ENCODE measurements at regions not wholly inside any gene's neighbourhood (a gene's known extent, or its start where the extent isn't known, plus 50 kb on each side); places are given as distances from the start of the nearest gene placed in this dataset.

DNA sequence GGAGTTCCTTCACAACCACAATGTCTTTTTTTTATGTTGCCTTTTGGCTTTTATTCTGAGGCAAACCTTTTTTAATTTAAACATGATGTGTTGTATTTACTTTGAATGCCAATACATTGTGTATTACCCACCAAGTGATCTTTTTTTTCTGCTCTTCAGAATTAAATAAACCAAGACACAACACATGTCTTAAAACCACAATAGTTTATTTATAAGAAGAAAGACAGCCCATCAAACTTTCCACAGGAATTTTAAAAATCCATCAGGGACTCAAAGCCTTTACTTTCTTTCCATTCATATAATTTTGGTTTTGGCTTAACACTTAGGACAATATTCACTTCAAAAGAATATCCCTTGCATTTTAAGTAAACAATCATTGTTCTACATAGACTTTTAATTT, 321.8 kb upstream of the MEF2C start:
- Histone ChIP-seq H3K36me3 (no peaks in the 10 kb centered on the region), H3K27me3 (no peaks in the 10 kb centered on the region), H3K9me3 (peaks cover 0 to 6% (median 0%) of the 10 kb centered on the region in 3 donors), H3K27ac (no peak overlapping the region), H3K4me1 (no peaks in the 10 kb centered on the region), H3K4me3 (no peak overlapping the region)
- TF ChIP-seq POLR2A (IDR thresholded peaks at IDR 0.05) (no peak), POLR2AphosphoS5 (IDR thresholded peaks at IDR 0.05) (no peak), CTCF (IDR thresholded peaks at IDR 0.05) (no peak), EP300 (IDR thresholded peaks at IDR 0.05) (no peak)
- ATAC-seq, result no peak

- WGBS, 2 donors (ENCODE audit: low coverage in 1 of 2), result 89% methylated on average over 1 of the region's 2 CpGs; no CpG with 5 or more reads in 1 of the 2 donors
- ATAC-seq, result no peak
- Histone ChIP-seq H3K4me1 (no peaks in the 10 kb centered on the region), H3K9me3 (peaks cover 0 to 17% (median 0%) of the 10 kb centered on the region in 3 donors), H3K27me3 (no peaks in the 10 kb centered on the region), H3K4me3 (no peak overlapping the region), H3K27ac (no peak overlapping the region), H3K36me3 (no peaks in the 10 kb centered on the region)
- TF ChIP-seq CTCF (IDR thresholded peaks at IDR 0.05), result no peak
- no peak for TF ChIP-seq POLR2A (IDR thresholded peaks at IDR 0.05)
- TF ChIP-seq POLR2AphosphoS5 (IDR thresholded peaks at IDR 0.05), result no peak
- TF ChIP-seq EP300 (IDR thresholded peaks at IDR 0.05), result no peak
These were observed 320.6 kb upstream of the MEF2C start for GRCh38 chr5:89203611-89204010.

DNA sequence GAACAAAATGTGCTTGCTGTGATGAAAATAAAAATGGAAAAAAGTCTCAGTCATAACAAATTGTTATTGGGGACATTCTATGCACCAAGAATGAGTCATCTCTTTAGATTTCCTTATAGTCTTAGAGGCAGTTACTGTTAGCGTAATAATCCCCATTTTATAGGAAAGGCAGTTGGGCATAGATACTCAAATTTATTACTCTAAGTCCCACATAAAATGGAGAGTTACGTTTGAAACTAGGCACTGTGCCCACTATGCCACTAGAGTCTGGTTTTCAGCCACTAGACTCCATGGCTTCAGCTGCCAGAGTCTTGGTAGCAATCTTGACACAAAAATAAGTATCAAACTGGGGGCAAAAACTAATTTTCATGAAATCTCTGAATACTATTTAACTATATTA, 317.9 kb upstream of the MEF2C start:
- Histone ChIP-seq H3K4me1 (no peaks in the 10 kb centered on the region), H3K27me3 (no peaks in the 10 kb centered on the region), H3K27ac (no peak overlapping the region), H3K36me3 (no peaks in the 10 kb centered on the region), H3K9me3 (peaks cover 0 to 25% (median 0%) of the 10 kb centered on the region in 3 donors), H3K4me3 (no peak overlapping the region)
- WGBS, 2 donors (ENCODE audit: low coverage in 1 of 2), result 93 to 100% methylated on average over 1 to 2 of the region's 2 CpGs
- no peak for ATAC-seq
- TF ChIP-seq CTCF (IDR thresholded peaks at IDR 0.05), result no peak
- TF ChIP-seq EP300 (IDR thresholded peaks at IDR 0.05), result no peak
- no peak for TF ChIP-seq POLR2AphosphoS5 (IDR thresholded peaks at IDR 0.05)
- no peak for TF ChIP-seq POLR2A (IDR thresholded peaks at IDR 0.05)

DNA sequence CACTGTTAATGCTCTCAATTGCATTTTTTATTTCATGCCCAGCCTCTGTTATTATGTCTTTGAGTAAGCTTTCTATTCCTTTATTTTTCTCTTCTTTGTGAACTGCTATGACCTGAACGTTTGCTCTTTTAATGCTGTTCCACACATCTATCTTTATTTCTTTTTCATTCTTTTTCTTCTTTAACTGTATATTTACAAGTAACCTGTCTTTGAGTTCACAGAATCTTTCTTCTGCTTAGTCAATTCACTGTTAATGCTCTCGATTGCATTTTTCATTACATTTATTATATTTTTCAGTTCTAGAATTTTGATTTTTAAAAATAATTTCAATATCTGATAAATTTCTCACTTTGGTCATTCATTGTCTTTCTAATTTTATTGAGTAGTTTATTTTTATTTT, 316.3 kb upstream of the MEF2C start:
- peaks cover 0 to 25% (median 0%) of the 10 kb centered on the region in 3 donors for H3K9me3 ChIP-seq
- 79 to 81% methylated on average over 2 of the region's 2 CpGs for WGBS, 2 donors (ENCODE audit: low coverage in 1 of 2)
- H3K27ac ChIP-seq, result no peak overlapping the region
- no peak for ATAC-seq
- H3K4me1 ChIP-seq, result no peaks in the 10 kb centered on the region
- no peaks in the 10 kb centered on the region for H3K36me3 ChIP-seq
- H3K27me3 ChIP-seq, result no peaks in the 10 kb centered on the region
- H3K4me3 ChIP-seq, result no peak overlapping the region
- TF ChIP-seq POLR2A (IDR thresholded peaks at IDR 0.05) (no peak), POLR2AphosphoS5 (IDR thresholded peaks at IDR 0.05) (no peak), EP300 (IDR thresholded peaks at IDR 0.05) (no peak), CTCF (IDR thresholded peaks at IDR 0.05) (no peak)

- WGBS, 2 donors (ENCODE audit: low coverage in 1 of 2), result 78 to 83% methylated on average over 2 of the region's 2 CpGs
- no peak for ATAC-seq
- no peaks in the 10 kb centered on the region for H3K36me3 ChIP-seq
- H3K4me1 ChIP-seq, result no peaks in the 10 kb centered on the region
- no peak overlapping the region for H3K4me3 ChIP-seq
- H3K27me3 ChIP-seq, result no peaks in the 10 kb centered on the region
- H3K27ac ChIP-seq, result no peak overlapping the region
- no peak for TF ChIP-seq POLR2AphosphoS5 (IDR thresholded peaks at IDR 0.05)
- no peaks in the 10 kb centered on the region for H3K9me3 ChIP-seq
These were observed 308.4 kb upstream of the MEF2C start for GRCh38 chr5:89191374-89191773.
